Neuronal stem cell (in vitro differentiated cells): ENCODE measurements at regions not wholly inside any gene's neighbourhood (a gene's known extent, or its start where the extent isn't known, plus 50 kb on each side); places are given as distances from the start of the nearest gene placed in this dataset.

ENCODE experiments used
- DNase-seq: peaks from one replicate; pipeline ENCODE4 v3.0.0-alpha.2; 2013; ENCODE audit warnings: low spot score
- H2AFZ ChIP-seq: one replicate; pipeline ENCODE4 v1.6.1; 2013; ENCODE audit warnings: mild to moderate bottlenecking, low read length, inconsistent platforms
- H2AK5ac ChIP-seq: 2 replicates; pipeline ENCODE4 v1.6.1; 2013; ENCODE audit warnings: low read depth, mild to moderate bottlenecking, inconsistent platforms, low read length, moderate library complexity, mixed read lengths
- H2BK120ac ChIP-seq: 2 replicates; pipeline ENCODE4 v1.6.1; 2013; ENCODE audit warnings: low read depth, mild to moderate bottlenecking, inconsistent platforms, low read length, moderate library complexity, mixed read lengths
- H2BK12ac ChIP-seq: one replicate; pipeline ENCODE4 v1.6.1; 2013; ENCODE audit warnings: low read length, inconsistent platforms
- H2BK15ac ChIP-seq: 2 replicates; pipeline ENCODE4 v1.6.1; 2013; ENCODE audit warnings: mild to moderate bottlenecking, low read length, inconsistent platforms, mixed read lengths
- H2BK5ac ChIP-seq: one replicate; pipeline ENCODE4 v1.6.1; 2013; ENCODE audit warnings: inconsistent platforms, mild to moderate bottlenecking, low read length, moderate library complexity
- H3K14ac ChIP-seq: one replicate; pipeline ENCODE4 v1.6.1; 2013; ENCODE audit warnings: low read length, inconsistent platforms
- H3K18ac ChIP-seq: 2 replicates; pipeline ENCODE4 v1.6.1; 2013; ENCODE audit warnings: low read length, inconsistent platforms
- H3K23ac ChIP-seq: 2 replicates; pipeline ENCODE4 v1.6.1; 2013; ENCODE audit warnings: low read depth, mild to moderate bottlenecking, mixed read lengths, low read length, inconsistent platforms; ENCODE audit not compliant: poor library complexity
- H3K27ac ChIP-seq: replicated peaks from 3 replicates; pipeline ENCODE4 v1.5.1; 2013; ENCODE audit warnings: low read length, inconsistent platforms
- H3K27me3 ChIP-seq, 3 experiments: 2 replicates each; pipeline ENCODE4 v1.6.1; 2013; ENCODE audit warnings: low read length in 3 of 3, mild to moderate bottlenecking in 2 of 3, inconsistent platforms in 1 of 3, low read depth in 1 of 3, mixed read lengths in 1 of 3, moderate library complexity in 1 of 3; ENCODE audit not compliant: control insufficient read depth in 3 of 3, insufficient read depth in 3 of 3
- H3K36me3 ChIP-seq, 2 donors: replicated peaks in 1 of 2; 2 replicates each; pipeline ENCODE4 v1.6.1; 2013; ENCODE audit warnings: low read length in 2 of 2; ENCODE audit not compliant: control insufficient read depth in 2 of 2, insufficient read depth in 2 of 2
- H3K4ac ChIP-seq: 2 replicates; pipeline ENCODE4 v1.6.1; 2013; ENCODE audit warnings: inconsistent platforms, mild to moderate bottlenecking, low read length, moderate library complexity
- H3K4me1 ChIP-seq, 2 donors: 1 replicate in 1 of 2; 2 replicates in 1 of 2; pipeline ENCODE4 v1.6.1; 2013; ENCODE audit warnings: low read length in 2 of 2, low read depth in 1 of 2; ENCODE audit not compliant: control insufficient read depth in 2 of 2, insufficient read depth in 1 of 2
- H3K4me2 ChIP-seq: one replicate; pipeline ENCODE4 v1.6.1; 2013; ENCODE audit warnings: mild to moderate bottlenecking, low read length, inconsistent platforms; ENCODE audit not compliant: insufficient read depth, poor library complexity, severe bottlenecking
- H3K4me3 ChIP-seq, 2 donors: 2 replicates each; pipeline ENCODE4 v1.5.1; 2013; ENCODE audit warnings: low read length in 2 of 2, mild to moderate bottlenecking in 2 of 2, inconsistent platforms in 1 of 2, moderate library complexity in 1 of 2
- H3K79me1 ChIP-seq: one replicate; pipeline ENCODE4 v1.6.1; 2013; ENCODE audit warnings: low read depth, mild to moderate bottlenecking, inconsistent platforms, low read length, moderate library complexity
- H3K9ac ChIP-seq: one replicate; pipeline ENCODE4 v1.6.1; 2013; ENCODE audit warnings: mild to moderate bottlenecking, low read depth, low read length, inconsistent platforms; ENCODE audit not compliant: poor library complexity
- H3K9me3 ChIP-seq, 2 donors: replicated peaks in 1 of 2; 2 replicates each; pipeline versions ENCODE3 to v1.6.1; 2013; ENCODE audit warnings: low read length in 2 of 2, mild to moderate bottlenecking in 2 of 2, inconsistent platforms in 1 of 2, low read depth in 1 of 2, mixed read lengths in 1 of 2, moderate library complexity in 1 of 2; ENCODE audit not compliant: control insufficient read depth in 2 of 2, insufficient read depth in 1 of 2
- H4K8ac ChIP-seq: one replicate; pipeline ENCODE4 v1.6.1; 2013; ENCODE audit warnings: low read depth, mild to moderate bottlenecking, inconsistent platforms, low read length, moderate library complexity
- H4K91ac ChIP-seq: one replicate; pipeline ENCODE4 v1.6.1; 2013; ENCODE audit warnings: low read length, low read depth, mild to moderate bottlenecking, inconsistent platforms; ENCODE audit not compliant: poor library complexity
- WGBS, 2 donors: extraction: QIAGEN DNeasy Blood & Tissue Kit; methylation state at CpG; one replicate each; pipeline ENCODE4 v1.1.7; 2013; ENCODE audit warnings: missing lambda C conversion rate in 2 of 2, mixed read lengths in 1 of 2; ENCODE audit not compliant: insufficient read length in 2 of 2, insufficient replicate concordance in 1 of 2; ENCODE audit errors: extremely low coverage in 2 of 2; 5-methylcytosine and 5-hydroxymethylcytosine counted together

GRCh38 chr13:90680826-90681225 is 666.7 kb upstream of the MIR17HG start:
- no peak overlapping the region for H2BK5ac ChIP-seq
- no peaks in the 10 kb centered on the region for H3K36me3 ChIP-seq
- no peak overlapping the region for H3K18ac ChIP-seq
- no peak overlapping the region for H2BK12ac ChIP-seq
- H3K27me3 ChIP-seq: no peaks in the 10 kb centered on the region
- H3K4ac ChIP-seq: no peak overlapping the region
- DNase-seq: no peak
- H3K27ac ChIP-seq: no peak overlapping the region
- H2AK5ac ChIP-seq: no peak overlapping the region
- no peak overlapping the region for H2BK15ac ChIP-seq
- no peak overlapping the region for H3K23ac ChIP-seq
- H3K9me3 ChIP-seq: no peaks in the 10 kb centered on the region
- H4K8ac ChIP-seq: no peak overlapping the region
- no CpG with 5 or more reads among the region's 3 CpGs for WGBS, 2 donors
- H3K9ac ChIP-seq: no peak overlapping the region
- H4K91ac ChIP-seq: no peak overlapping the region
- no peaks in the 10 kb centered on the region for H3K79me1 ChIP-seq
- peaks cover 2 to 13% of the 10 kb centered on the region in 2 donors for H3K4me1 ChIP-seq
- H2BK120ac ChIP-seq: no peak overlapping the region
- no peak overlapping the region for H3K14ac ChIP-seq
- H3K4me3 ChIP-seq: no peak overlapping the region
- no peak overlapping the region for H2AFZ ChIP-seq
- H3K4me2 ChIP-seq: no peak overlapping the region

GRCh38 chr13:90683711-90684131 is 663.8 kb upstream of the MIR17HG start:
- Histone ChIP-seq H3K36me3 (no peaks in the 10 kb centered on the region), H2BK15ac (no peak overlapping the region), H3K14ac (no peak overlapping the region), H3K27ac (no peak overlapping the region), H3K4me3 (no peak overlapping the region), H4K91ac (no peak overlapping the region), H3K23ac (no peak overlapping the region), H3K4me1 (no peaks in the 10 kb centered on the region), H3K9ac (no peak overlapping the region), H3K27me3 (no peaks in the 10 kb centered on the region), H4K8ac (no peak overlapping the region), H2BK12ac (no peak overlapping the region), H2AK5ac (no peak overlapping the region), H3K9me3 (no peaks in the 10 kb centered on the region), H3K4me2 (no peak overlapping the region), H3K4ac (no peak overlapping the region), H3K18ac (no peak overlapping the region), H2BK120ac (no peak overlapping the region), H2BK5ac (no peak overlapping the region), H3K79me1 (no peaks in the 10 kb centered on the region), H2AFZ (peak overlapping the region; percentile 7)
- no CpG with 5 or more reads among the region's 6 CpGs for WGBS, 2 donors
- DNase-seq: no peak

GRCh38 chr13:90686442-90686841 is 661.0 kb upstream of the MIR17HG start:
- no peak overlapping the region for H4K8ac ChIP-seq
- H2BK120ac ChIP-seq: no peak overlapping the region
- no peaks in the 10 kb centered on the region for H3K79me1 ChIP-seq
- no peak overlapping the region for H3K9ac ChIP-seq
- no peak overlapping the region for H3K4ac ChIP-seq
- H3K18ac ChIP-seq: no peak overlapping the region
- H3K4me2 ChIP-seq: no peak overlapping the region
- H3K27me3 ChIP-seq: no peaks in the 10 kb centered on the region
- no peak overlapping the region for H2AK5ac ChIP-seq
- H3K9me3 ChIP-seq: no peaks in the 10 kb centered on the region
- no peak overlapping the region for H2BK12ac ChIP-seq
- no CpG with 5 or more reads among the region's 3 CpGs for WGBS, 2 donors
- H3K4me3 ChIP-seq: no peak overlapping the region
- no peaks in the 10 kb centered on the region for H3K36me3 ChIP-seq
- no peak overlapping the region for H2BK15ac ChIP-seq
- no peak overlapping the region for H3K14ac ChIP-seq
- H3K23ac ChIP-seq: no peak overlapping the region
- no peak overlapping the region for H4K91ac ChIP-seq
- no peaks in the 10 kb centered on the region for H3K4me1 ChIP-seq
- no peak overlapping the region for H2BK5ac ChIP-seq
- DNase-seq: no peak
- H3K27ac ChIP-seq: no peak overlapping the region
- H2AFZ ChIP-seq: no peak overlapping the region

- H4K8ac ChIP-seq: no peak overlapping the region
- H2BK5ac ChIP-seq: no peak overlapping the region
- H2BK12ac ChIP-seq: no peak overlapping the region
- no peak overlapping the region for H4K91ac ChIP-seq
- no CpG with 5 or more reads among the region's 3 CpGs for WGBS, 2 donors
- no peak overlapping the region for H3K4ac ChIP-seq
- H3K9me3 ChIP-seq: no peaks in the 10 kb centered on the region
- H3K23ac ChIP-seq: no peak overlapping the region
- no peak overlapping the region for H3K4me3 ChIP-seq
- H2BK120ac ChIP-seq: no peak overlapping the region
- no peak overlapping the region for H3K18ac ChIP-seq
- no peaks in the 10 kb centered on the region for H3K27me3 ChIP-seq
- H2AFZ ChIP-seq: no peak overlapping the region
- no peaks in the 10 kb centered on the region for H3K4me1 ChIP-seq
- DNase-seq: no peak
- no peak overlapping the region for H2AK5ac ChIP-seq
- no peak overlapping the region for H2BK15ac ChIP-seq
- H3K79me1 ChIP-seq: no peaks in the 10 kb centered on the region
- no peak overlapping the region for H3K27ac ChIP-seq
- no peak overlapping the region for H3K14ac ChIP-seq
- no peak overlapping the region for H3K9ac ChIP-seq
- no peak overlapping the region for H3K4me2 ChIP-seq
- H3K36me3 ChIP-seq: no peaks in the 10 kb centered on the region
Measured at GRCh38 chr13:90689111-90689510, 658.4 kb upstream of the MIR17HG start.
